Glutamatergic neuron (in vitro differentiated cells): ENCODE measurements at regions not wholly inside any gene's neighbourhood (a gene's known extent, or its start where the extent isn't known, plus 50 kb on each side); places are given as distances from the start of the nearest gene placed in this dataset.
"Not testable (repeated sequence)": the region's sequence is repeated elsewhere in the genome, so short reads cannot be mapped to it uniquely, and the experiment has no call there.

ENCODE experiments used
- DNase-seq: peaks from one replicate; pipeline ENCODE4 v3.0.0; 2022
- H3K27ac Mint-ChIP-seq: one replicate; pipeline ENCODE4 v1.8.0; 2020; ENCODE audit warnings: mild to moderate bottlenecking, mixed read lengths, inconsistent platforms; ENCODE audit not compliant: unreplicated experiment
- H3K27me3 Mint-ChIP-seq: one replicate; pipeline ENCODE4 v1.8.0; 2020; ENCODE audit warnings: mild to moderate bottlenecking, moderate library complexity, mixed read lengths, inconsistent platforms; ENCODE audit not compliant: unreplicated experiment
- H3K36me3 Mint-ChIP-seq: one replicate; pipeline ENCODE4 v1.8.0; 2020; ENCODE audit warnings: mild to moderate bottlenecking, mixed read lengths, inconsistent platforms; ENCODE audit not compliant: unreplicated experiment
- H3K4me1 Mint-ChIP-seq: one replicate; pipeline ENCODE4 v1.8.0; 2020; ENCODE audit warnings: mild to moderate bottlenecking, low read depth, mixed read lengths, inconsistent platforms; ENCODE audit not compliant: unreplicated experiment
- H3K4me3 Mint-ChIP-seq: one replicate; pipeline ENCODE4 v1.8.0; 2020; ENCODE audit warnings: mild to moderate bottlenecking, mixed read lengths, inconsistent platforms; ENCODE audit not compliant: unreplicated experiment
- H3K9me3 Mint-ChIP-seq: one replicate; pipeline ENCODE4 v1.8.0; 2020; ENCODE audit warnings: mild to moderate bottlenecking, moderate library complexity, mixed read lengths, inconsistent platforms; ENCODE audit not compliant: unreplicated experiment
- CTCF ChIP-seq: fragments of 200-600 bp; sonication (generic); IDR thresholded peaks from one replicate; pipeline ENCODE4 v1.5.0; 2021; ENCODE audit not compliant: partially characterized antibody, unreplicated experiment

GRCh38 chr13:58953638-58954037 is 1210.1 kb downstream of the DIAPH3 start:
- peaks cover 6% of the 10 kb centered on the region for H3K4me1 Mint-ChIP-seq
- peaks cover 12% of the 10 kb centered on the region for H3K36me3 Mint-ChIP-seq
- peak overlapping the region; percentile 49 for H3K27ac Mint-ChIP-seq
- peak overlapping the region; percentile 5 for H3K4me3 Mint-ChIP-seq
- peaks cover 3% of the 10 kb centered on the region for H3K9me3 Mint-ChIP-seq
- no peak for TF ChIP-seq CTCF
- DNase-seq = no peak
- H3K27me3 Mint-ChIP-seq = no peaks in the 10 kb centered on the region

- Mint-ChIP-seq H3K36me3 (peaks cover 3% of the 10 kb centered on the region), H3K27ac (no peak overlapping the region), H3K4me1 (peaks cover 6% of the 10 kb centered on the region), H3K9me3 (no peaks in the 10 kb centered on the region), H3K4me3 (no peak overlapping the region), H3K27me3 (no peaks in the 10 kb centered on the region)
- DNase-seq = no peak
- TF ChIP-seq CTCF = no peak
Observed at GRCh38 chr13:58955546-58956385, 1208.0 kb downstream of the DIAPH3 start.

- not testable (repeated sequence) for H3K27ac Mint-ChIP-seq, DNase-seq, H3K36me3 Mint-ChIP-seq, H3K4me1 Mint-ChIP-seq, H3K27me3 Mint-ChIP-seq, H3K9me3 Mint-ChIP-seq, H3K4me3 Mint-ChIP-seq
Observed at GRCh38 chr13:58958097-58958496, 1205.6 kb downstream of the DIAPH3 start.

- no peaks in the 10 kb centered on the region for H3K27me3 Mint-ChIP-seq
- no peak for DNase-seq
- no peak overlapping the region for H3K27ac Mint-ChIP-seq
- peak; percentile 60 for TF ChIP-seq CTCF
- H3K4me1 Mint-ChIP-seq = peaks cover 2% of the 10 kb centered on the region
- H3K36me3 Mint-ChIP-seq = no peaks in the 10 kb centered on the region
- H3K9me3 Mint-ChIP-seq = no peaks in the 10 kb centered on the region
- H3K4me3 Mint-ChIP-seq = no peak overlapping the region
Observed at GRCh38 chr13:58960888-58961287, 1202.8 kb downstream of the DIAPH3 start.

GRCh38 chr13:58963321-58963720 is 1200.4 kb downstream of the DIAPH3 start:
- H3K4me3 Mint-ChIP-seq = no peak overlapping the region
- no peak for DNase-seq
- no peaks in the 10 kb centered on the region for H3K27me3 Mint-ChIP-seq
- no peak for TF ChIP-seq CTCF
- H3K36me3 Mint-ChIP-seq = no peaks in the 10 kb centered on the region
- H3K9me3 Mint-ChIP-seq = no peaks in the 10 kb centered on the region
- no peak overlapping the region for H3K27ac Mint-ChIP-seq
- H3K4me1 Mint-ChIP-seq = peaks cover 2% of the 10 kb centered on the region
